OCI-LY3 (cell line): ENCODE measurements at regions not wholly inside any gene's neighbourhood (a gene's known extent, or its start where the extent isn't known, plus 50 kb on each side); places are given as distances from the start of the nearest gene placed in this dataset.

Experiments used
- H2AFZ ChIP-seq: fragments of 200-600, 300-600 bp; shearing (Covaris generic); 2 replicates; pipeline ENCODE4 v1.6.0; 2014; ENCODE audit warnings: antibody characterized with exemption, low read depth, low read length
- H3K27ac ChIP-seq: fragments of 200-600, 300-600 bp; sonication (generic); 2 replicates; pipeline ENCODE4 v1.5.1; 2014; ENCODE audit warnings: mild to moderate bottlenecking, low read length, moderate library complexity, mixed read lengths
- H3K27me3 ChIP-seq: fragments of 200-600, 300-600 bp; sonication (generic); 2 replicates; pipeline ENCODE4 v1.6.1; 2014; ENCODE audit warnings: low read depth, low read length, mixed read lengths
- H3K36me3 ChIP-seq: fragments of 200-600, 300-600 bp; sonication (generic); replicated peaks from 2 replicates; pipeline ENCODE3; 2014; ENCODE audit warnings: low read depth, low read length, mixed read lengths
- H3K4me1 ChIP-seq: fragments of 300-600, 200-600 bp; sonication (generic); 2 replicates; pipeline ENCODE4 v1.6.1; 2014; ENCODE audit warnings: low read length, mixed read lengths
- H3K4me2 ChIP-seq: fragments of 200-600, 300-600 bp; sonication (generic); 2 replicates; pipeline ENCODE4 v1.6.1; 2014; ENCODE audit warnings: low read length, mixed read lengths
- H3K4me3 ChIP-seq: fragments of 300-600, 200-600 bp; sonication (generic); 2 replicates; pipeline ENCODE4 v1.5.1; 2014; ENCODE audit warnings: antibody characterized with exemption, mild to moderate bottlenecking, low read length, moderate library complexity
- H3K79me2 ChIP-seq: fragments of 300-600, 200-600 bp; shearing (Covaris generic); 2 replicates; pipeline ENCODE4 v1.6.1; 2014; ENCODE audit warnings: mild to moderate bottlenecking, low read length, mixed read lengths
- H3K9ac ChIP-seq: fragments of 300-600, 200-600 bp; shearing (Covaris generic); 2 replicates; pipeline ENCODE4 v1.6.0; 2014; ENCODE audit warnings: mild to moderate bottlenecking, low read length, moderate library complexity
- H3K9me3 ChIP-seq: fragments of 200-600, 300-600 bp; shearing (Covaris generic); 2 replicates; pipeline ENCODE4 v1.6.1; 2014; ENCODE audit warnings: low read length, mixed read lengths; ENCODE audit not compliant: insufficient read depth
- H4K20me1 ChIP-seq: fragments of 200-600, 300-600 bp; sonication (generic); 2 replicates; pipeline ENCODE4 v1.6.1; 2016; ENCODE audit warnings: low read length, mixed read lengths; ENCODE audit not compliant: insufficient read depth
- EZH2phosphoT487 ChIP-seq: fragments of 200-600 bp; shearing (Covaris generic); IDR thresholded peaks from 2 replicates; pipeline ENCODE4 v1.6.1; 2018; ENCODE audit warnings: antibody characterized with exemption, mixed run types, low read depth
- TF ChIP-seq, protein P1 (sequence below): fragments of 200-600, 300-600 bp; sonication (generic); IDR thresholded peaks from 2 replicates; pipeline ENCODE4 v1.5.1; 2014; ENCODE audit warnings: antibody characterized with exemption, low read length, low read depth

DNA sequence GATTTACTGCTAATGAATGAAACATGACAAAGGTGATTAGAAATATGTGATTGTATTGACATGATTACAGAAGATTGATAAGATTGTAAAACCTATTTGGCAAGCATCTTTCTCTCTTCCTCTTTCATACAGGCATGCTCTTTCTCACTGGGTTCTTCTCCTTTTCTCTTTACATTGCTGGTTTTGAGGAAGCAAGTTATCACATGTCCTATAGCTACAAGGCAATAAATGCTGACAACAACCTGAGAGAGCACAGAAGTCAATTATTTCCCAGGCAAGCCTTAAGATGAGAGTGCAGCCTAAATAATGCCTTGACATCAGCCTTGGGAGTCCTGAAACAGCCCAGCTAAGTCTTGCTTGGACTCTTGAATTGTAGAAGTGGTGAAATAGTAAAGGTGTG lies 875.0 kb downstream of the SLITRK1 start:
- Histone ChIP-seq H3K27me3 (no peaks in the 10 kb centered on the region), H3K36me3 (no peaks in the 10 kb centered on the region), H3K4me2 (no peak overlapping the region), H3K4me3 (no peak overlapping the region), H2AFZ (no peak overlapping the region), H3K4me1 (peaks cover 7% of the 10 kb centered on the region), H3K9ac (no peak overlapping the region), H3K27ac (no peak overlapping the region), H3K9me3 (no peaks in the 10 kb centered on the region), H3K79me2 (no peaks in the 10 kb centered on the region), H4K20me1 (no peaks in the 10 kb centered on the region)
- TF ChIP-seq, protein P1, sequence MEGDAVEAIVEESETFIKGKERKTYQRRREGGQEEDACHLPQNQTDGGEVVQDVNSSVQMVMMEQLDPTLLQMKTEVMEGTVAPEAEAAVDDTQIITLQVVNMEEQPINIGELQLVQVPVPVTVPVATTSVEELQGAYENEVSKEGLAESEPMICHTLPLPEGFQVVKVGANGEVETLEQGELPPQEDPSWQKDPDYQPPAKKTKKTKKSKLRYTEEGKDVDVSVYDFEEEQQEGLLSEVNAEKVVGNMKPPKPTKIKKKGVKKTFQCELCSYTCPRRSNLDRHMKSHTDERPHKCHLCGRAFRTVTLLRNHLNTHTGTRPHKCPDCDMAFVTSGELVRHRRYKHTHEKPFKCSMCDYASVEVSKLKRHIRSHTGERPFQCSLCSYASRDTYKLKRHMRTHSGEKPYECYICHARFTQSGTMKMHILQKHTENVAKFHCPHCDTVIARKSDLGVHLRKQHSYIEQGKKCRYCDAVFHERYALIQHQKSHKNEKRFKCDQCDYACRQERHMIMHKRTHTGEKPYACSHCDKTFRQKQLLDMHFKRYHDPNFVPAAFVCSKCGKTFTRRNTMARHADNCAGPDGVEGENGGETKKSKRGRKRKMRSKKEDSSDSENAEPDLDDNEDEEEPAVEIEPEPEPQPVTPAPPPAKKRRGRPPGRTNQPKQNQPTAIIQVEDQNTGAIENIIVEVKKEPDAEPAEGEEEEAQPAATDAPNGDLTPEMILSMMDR: no peak
- TF ChIP-seq EZH2phosphoT487: no peak

DNA sequence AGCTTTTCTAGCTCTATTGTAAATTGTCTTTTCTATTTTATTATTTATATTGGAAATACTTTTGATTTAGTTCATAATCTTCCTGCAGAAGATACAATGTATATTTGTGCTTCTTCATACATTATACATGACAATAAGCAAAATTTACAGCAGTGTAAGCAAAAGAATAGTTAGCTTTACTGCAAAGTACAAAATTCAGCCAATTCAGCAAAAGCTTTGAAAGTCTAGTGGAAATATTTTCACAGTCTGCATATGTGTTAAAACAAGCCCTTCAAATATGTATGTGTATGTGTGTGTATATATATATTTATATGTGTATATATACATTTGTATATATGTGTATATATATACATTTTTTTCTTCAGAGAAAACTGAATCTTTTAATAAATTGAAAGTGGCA lies 879.1 kb downstream of the SLITRK1 start:
- no peaks in the 10 kb centered on the region for H3K9me3 ChIP-seq
- H3K4me1 ChIP-seq: peaks cover 7% of the 10 kb centered on the region
- H4K20me1 ChIP-seq: no peaks in the 10 kb centered on the region
- no peak overlapping the region for H2AFZ ChIP-seq
- no peak overlapping the region for H3K27ac ChIP-seq
- TF ChIP-seq, protein P1: no peak
- no peak for TF ChIP-seq EZH2phosphoT487
- no peak overlapping the region for H3K4me2 ChIP-seq
- no peak overlapping the region for H3K9ac ChIP-seq
- H3K27me3 ChIP-seq: no peaks in the 10 kb centered on the region
- no peak overlapping the region for H3K4me3 ChIP-seq
- no peaks in the 10 kb centered on the region for H3K36me3 ChIP-seq
- no peaks in the 10 kb centered on the region for H3K79me2 ChIP-seq

GRCh38 chr13:82993417-82993816 lies 888.9 kb downstream of the SLITRK1 start:
- H3K79me2 ChIP-seq: no peaks in the 10 kb centered on the region
- no peaks in the 10 kb centered on the region for H3K9me3 ChIP-seq
- H3K27ac ChIP-seq: no peak overlapping the region
- no peak overlapping the region for H3K4me3 ChIP-seq
- no peak overlapping the region for H3K4me2 ChIP-seq
- no peaks in the 10 kb centered on the region for H3K27me3 ChIP-seq
- H3K4me1 ChIP-seq: no peaks in the 10 kb centered on the region
- no peaks in the 10 kb centered on the region for H4K20me1 ChIP-seq
- 0 out of 2 replicates have a peak overlapping the region, but pooled peaks have one; percentile 17 for H2AFZ ChIP-seq
- H3K9ac ChIP-seq: no peak overlapping the region
- no peaks in the 10 kb centered on the region for H3K36me3 ChIP-seq
- TF ChIP-seq, protein P1: no peak
- TF ChIP-seq EZH2phosphoT487: no peak

GRCh38 chr13:82976499-82976898 lies 905.8 kb downstream of the SLITRK1 start:
- Histone ChIP-seq H3K27ac (no peak overlapping the region), H3K4me2 (no peak overlapping the region)
- TF ChIP-seq, protein P1: no peak
- no peak for TF ChIP-seq EZH2phosphoT487

More at GRCh38 chr13:82976499-82976898, 905.8 kb downstream of the SLITRK1 start:
- H3K79me2 ChIP-seq: no peaks in the 10 kb centered on the region
- H3K27me3 ChIP-seq: no peaks in the 10 kb centered on the region
- H3K4me3 ChIP-seq: no peak overlapping the region
- no peaks in the 10 kb centered on the region for H3K9me3 ChIP-seq
- no peaks in the 10 kb centered on the region for H3K36me3 ChIP-seq
- H3K9ac ChIP-seq: no peak overlapping the region
- H4K20me1 ChIP-seq: no peaks in the 10 kb centered on the region
- H2AFZ ChIP-seq: no peak overlapping the region
- H3K4me1 ChIP-seq: no peaks in the 10 kb centered on the region
